ENCODE measurements at regions not wholly inside any gene's neighbourhood (a gene's known extent, or its start where the extent isn't known, plus 50 kb on each side); places are given as distances from the start of the nearest gene placed in this dataset.
"Not testable (repeated sequence)": the region's sequence is repeated elsewhere in the genome, so short reads cannot be mapped to it uniquely, and the experiment has no call there.

GRCh38 chr18:45344680-45345079 lies 270.6 kb upstream of the SLC14A2 start:
- TF ChIP-seq ZBTB40 (IDR thresholded peaks at IDR 0.05); ZBTB40 (CRISPR knock-in tag; IDR thresholded peaks at IDR 0.05); HMGXB4 (CRISPR knock-in tag; IDR thresholded peaks at IDR 0.05; ENCODE audit: borderline replicate concordance in 1 of 2, low read depth in 1 of 2); TBX2 (CRISPR knock-in tag; IDR thresholded peaks at IDR 0.05; ENCODE audit: borderline replicate concordance); YY1 (IDR thresholded peaks at IDR 0.05; ENCODE audit: insufficient read depth, insufficient replicate concordance, low read depth, low read length); ZBTB8A (CRISPR knock-in tag; IDR thresholded peaks at IDR 0.05; ENCODE audit: borderline replicate concordance, low read depth); CTCF (CRISPR knock-in tag; IDR thresholded peaks at IDR 0.05); ZNF235 (CRISPR knock-in tag; IDR thresholded peaks at IDR 0.05; ENCODE audit: borderline replicate concordance); SUZ12 (IDR thresholded peaks at IDR 0.05; ENCODE audit: low read depth, low read length): not testable (repeated sequence)
